H1 (cell line): ENCODE measurements at regions not wholly inside any gene's neighbourhood (a gene's known extent, or its start where the extent isn't known, plus 50 kb on each side); places are given as distances from the start of the nearest gene placed in this dataset.

ENCODE experiments used
- CTCF ChIA-PET: fragments of 300-600 bp; sonication (Branson Sonifier 250); formaldehyde crosslinking; loops from one replicate; lab custom pipeline; 2021; ENCODE audit not compliant: partially characterized antibody; lab: Charles Lee
- POLR2A ChIA-PET: fragments of 300-600 bp; sonication (Branson Sonifier 250); formaldehyde crosslinking; loops from one replicate; lab custom pipeline; 2021; ENCODE audit warnings: inconsistent platforms; ENCODE audit not compliant: partially characterized antibody; lab: Charles Lee
- DNase-seq, 2 experiments: peaks; one replicate each; pipeline versions ENCODE4 v3.0.0 to v3.0.0-alpha.2; 2010 to 2022; ENCODE audit warnings: low spot score in 2 of 2, low read depth in 1 of 2, mixed read lengths in 1 of 2
- FAIRE-seq: peaks from 2 replicates; lab custom pipeline; 2011; peaks lifted over from hg19 to GRCh38; lab: Jason Lieb, UNC
- H2AFZ ChIP-seq: 2 replicates; pipeline ENCODE4 v1.8.1; 2012; ENCODE audit warnings: low read length, inconsistent platforms
- H2AK5ac ChIP-seq: 2 replicates; pipeline ENCODE4 v1.6.1; 2013; ENCODE audit warnings: low read depth, low read length
- H2BK120ac ChIP-seq: replicated peaks from 2 replicates; pipeline ENCODE3; 2013; ENCODE audit warnings: low read depth, low read length, inconsistent platforms
- H2BK12ac ChIP-seq: 2 replicates; pipeline ENCODE4 v1.6.1; 2013; ENCODE audit warnings: low read depth, low read length
- H2BK15ac ChIP-seq: 2 replicates; pipeline ENCODE4 v1.6.1; 2013; ENCODE audit warnings: low read length
- H2BK20ac ChIP-seq: 2 replicates; pipeline ENCODE4 v1.6.1; 2013; ENCODE audit warnings: low read length
- H2BK5ac ChIP-seq: 2 replicates; pipeline ENCODE4 v1.6.1; 2013; ENCODE audit warnings: low read depth, low read length
- H3K14ac ChIP-seq: 2 replicates; pipeline ENCODE4 v1.6.1; 2013; ENCODE audit warnings: inconsistent platforms; ENCODE audit not compliant: insufficient read length
- H3K18ac ChIP-seq: 2 replicates; pipeline ENCODE4 v1.6.1; 2013; ENCODE audit warnings: low read length; ENCODE audit errors: extremely low read depth
- H3K23ac ChIP-seq: 2 replicates; pipeline ENCODE4 v1.6.1; 2013; ENCODE audit warnings: inconsistent platforms; ENCODE audit not compliant: insufficient read length
- H3K23me2 ChIP-seq: 2 replicates; pipeline ENCODE4 v1.6.1; 2013; ENCODE audit warnings: low read depth, low read length
- H3K27ac ChIP-seq: 2 replicates; pipeline ENCODE4 v1.6.1; 2011; ENCODE audit warnings: low read depth, low read length, inconsistent platforms
- H3K27me3 ChIP-seq, 4 experiments: replicated peaks in 1 of 4; 1 replicate in 1 of 4; 2 replicates in 3 of 4; pipeline versions ENCODE4 v1.6.1 to v1.8.1; 2011 to 2013; ENCODE audit warnings: low read length in 3 of 4, mild to moderate bottlenecking in 3 of 4, inconsistent platforms in 2 of 4, mixed read lengths in 2 of 4, moderate library complexity in 1 of 4; ENCODE audit not compliant: control insufficient read depth in 3 of 4, insufficient read depth in 3 of 4; ENCODE audit errors: extremely low read depth in 1 of 4
- H3K36me3 ChIP-seq, 4 experiments: 2 replicates each; pipeline versions ENCODE4 v1.6.1 to v1.8.1; 2011 to 2013; ENCODE audit warnings: mild to moderate bottlenecking in 4 of 4, low read length in 3 of 4, moderate library complexity in 2 of 4, control low read depth in 1 of 4, inconsistent platforms in 1 of 4; ENCODE audit not compliant: insufficient read depth in 4 of 4, control insufficient read depth in 2 of 4
- H3K4ac ChIP-seq: replicated peaks from 2 replicates; pipeline ENCODE3; 2013; ENCODE audit warnings: low read length, low read depth, mixed read lengths, inconsistent platforms; ENCODE audit not compliant: insufficient read length
- H3K4me1 ChIP-seq, 4 experiments: replicated peaks in 1 of 4; 1 replicate in 1 of 4; 2 replicates in 3 of 4; pipeline versions ENCODE4 v1.6.1 to v1.8.1; 2011 to 2013; ENCODE audit warnings: low read length in 3 of 4, inconsistent platforms in 2 of 4, mixed read lengths in 1 of 4; ENCODE audit not compliant: insufficient read depth in 4 of 4, control insufficient read depth in 3 of 4
- H3K4me2 ChIP-seq, 2 experiments: 2 replicates each; pipeline versions ENCODE4 v1.6.1 to v1.8.1; 2011 to 2013; ENCODE audit warnings: low read depth in 2 of 2, low read length in 2 of 2, control low read depth in 1 of 2, inconsistent platforms in 1 of 2, mild to moderate bottlenecking in 1 of 2; ENCODE audit not compliant: insufficient read depth in 1 of 2
- H3K4me3 ChIP-seq, 4 experiments: fragments of 200-600, 300-600 bp in 1 of 4; sonication (generic), shearing (Covaris generic), sonication (Bioruptor Twin) in 1 of 4; 2 replicates each; pipeline versions ENCODE4 v1.5.1 to v1.8.1; 2011 to 2016; ENCODE audit warnings: low read length in 4 of 4, low read depth in 3 of 4, control low read depth in 2 of 4, inconsistent platforms in 2 of 4, mild to moderate bottlenecking in 2 of 4, mixed read lengths in 1 of 4, moderate library complexity in 1 of 4; ENCODE audit not compliant: insufficient read depth in 2 of 4; ENCODE audit errors: extremely low read depth in 1 of 4
- H3K56ac ChIP-seq: replicated peaks from 2 replicates; pipeline ENCODE3; 2013; ENCODE audit warnings: low read depth, mild to moderate bottlenecking, mixed read lengths, low read length, inconsistent platforms; ENCODE audit not compliant: insufficient read length
- H3K79me1 ChIP-seq: 2 replicates; pipeline ENCODE4 v1.6.1; 2013; ENCODE audit warnings: low read depth, low read length, control low read depth
- H3K79me2 ChIP-seq, 2 experiments: 2 replicates each; pipeline versions ENCODE4 v1.6.1 to v1.8.1; 2012 to 2013; ENCODE audit warnings: low read length in 2 of 2, mild to moderate bottlenecking in 2 of 2, inconsistent platforms in 1 of 2; ENCODE audit not compliant: insufficient read depth in 2 of 2, control insufficient read depth in 1 of 2
- H3K9ac ChIP-seq, 4 experiments: replicated peaks in 1 of 4; 1 replicate in 1 of 4; 2 replicates in 3 of 4; pipeline versions ENCODE4 v1.6.1 to v1.8.1; 2011 to 2013; ENCODE audit warnings: low read depth in 3 of 4, low read length in 3 of 4, control low read depth in 2 of 4, mild to moderate bottlenecking in 2 of 4, moderate library complexity in 2 of 4, inconsistent platforms in 1 of 4; ENCODE audit errors: extremely low read depth in 1 of 4
- H3K9me3 ChIP-seq, 2 experiments: 2 replicates each; pipeline versions ENCODE4 v1.6.1 to v1.8.1; 2012 to 2013; ENCODE audit warnings: mild to moderate bottlenecking in 2 of 2, moderate library complexity in 2 of 2, control low read depth in 1 of 2, inconsistent platforms in 1 of 2, low read depth in 1 of 2, low read length in 1 of 2, mixed read lengths in 1 of 2; ENCODE audit not compliant: insufficient read depth in 2 of 2
- H4K20me1 ChIP-seq, 2 experiments: replicated peaks in 1 of 2; 2 replicates each; pipeline versions ENCODE3 to v1.8.1; 2011 to 2013; ENCODE audit warnings: inconsistent platforms in 2 of 2, low read length in 2 of 2, mild to moderate bottlenecking in 1 of 2; ENCODE audit not compliant: insufficient read depth in 2 of 2, control insufficient read depth in 1 of 2
- H4K5ac ChIP-seq: 2 replicates; pipeline ENCODE4 v1.6.1; 2013; ENCODE audit warnings: low read length, low read depth, mixed read lengths, inconsistent platforms; ENCODE audit not compliant: insufficient read length
- H4K8ac ChIP-seq: 2 replicates; pipeline ENCODE4 v1.8.0; 2013; ENCODE audit warnings: mild to moderate bottlenecking, moderate library complexity, low read length, inconsistent platforms; ENCODE audit not compliant: insufficient read depth; ENCODE audit errors: extremely low read depth
- H4K91ac ChIP-seq: replicated peaks from 2 replicates; pipeline ENCODE3; 2013; ENCODE audit warnings: low read length, mixed read lengths, inconsistent platforms; ENCODE audit not compliant: insufficient read length
- SIRT6 ChIP-seq: IDR thresholded peaks from one replicate; pipeline ENCODE4 v1.7.1; 2012; ENCODE audit warnings: low read length, inconsistent platforms
- WGBS, 2 experiments: shearing (Covaris generic) in 1 of 2; methylation state at CpG; one replicate each; pipeline versions ENCODE4 v1.1.6 to v1.1.7; 2013 to 2015; ENCODE audit warnings: low lambda C conversion rate in 2 of 2, mixed read lengths in 2 of 2, inconsistent platforms in 1 of 2, low coverage in 1 of 2, missing lambda C conversion rate in 1 of 2; ENCODE audit not compliant: insufficient replicate concordance in 2 of 2, insufficient coverage in 1 of 2, insufficient read length in 1 of 2; ENCODE audit errors: extremely low coverage in 1 of 2, missing lambda C conversion rate in 1 of 2; 5-methylcytosine and 5-hydroxymethylcytosine counted together

- Histone ChIP-seq H2AK5ac (no peak overlapping the region), H4K5ac (no peak overlapping the region), H3K79me2 (no peaks in the 10 kb centered on the region), H3K4me2 (no peak overlapping the region), H3K18ac (no peak overlapping the region), H2BK12ac (no peak overlapping the region), H3K27me3 (no peaks in the 10 kb centered on the region), H3K23me2 (no peaks in the 10 kb centered on the region), H2BK5ac (no peak overlapping the region), H3K14ac (no peak overlapping the region), H3K4ac (no peak overlapping the region), H2BK120ac (no peak overlapping the region), H3K4me1 (peaks cover 0 to 2% (median 0%) of the 10 kb centered on the region in 4 experiments; a peak in 1 of 7 replicates), H3K79me1 (no peaks in the 10 kb centered on the region), H2AFZ (no peak overlapping the region), H4K20me1 (no peaks in the 10 kb centered on the region), H3K23ac (no peak overlapping the region), H2BK15ac (no peak overlapping the region), H3K27ac (no peak overlapping the region), H3K9ac (no peak overlapping the region), H3K9me3 (peaks cover 0 to 9% of the 10 kb centered on the region in 2 experiments; a peak in 1 of 4 replicates), H2BK20ac (no peak overlapping the region), H3K36me3 (no peaks in the 10 kb centered on the region; a peak in 1 of 8 replicates), H4K91ac (no peak overlapping the region), H3K56ac (no peak overlapping the region), H4K8ac (no peak overlapping the region), H3K4me3 (no peak overlapping the region)
- ChIA-PET CTCF (no interaction called here), POLR2A (interaction anchor here (0.9 kb wide), 1 partner anchor 128 kb away, joined by 3 read pairs; no protein-coding TSS in a partner anchor)
- DNase-seq: no peak
- FAIRE-seq: no peak
- TF ChIP-seq SIRT6: no peak
- 95% methylated on average over 2 of the region's 2 CpGs; no CpG with 5 or more reads in 1 of the 2 experiments for WGBS, 2 experiments
Observed at GRCh38 chrY:18889548-18889947, 116.0 kb upstream of the HSFY2 start.
